ENCODE measurements at regions not wholly inside any gene's neighbourhood (a gene's known extent, or its start where the extent isn't known, plus 50 kb on each side); places are given as distances from the start of the nearest gene placed in this dataset.

- TF ChIP-seq EZH2 (IDR thresholded peaks at IDR 0.05; ENCODE audit: borderline replicate concordance, low read length) (no peak), CTCF (IDR thresholded peaks at IDR 0.05; ENCODE audit: low read length) (peak; percentile 35; the same call in 1 of the 2 replicates)
- Histone ChIP-seq H3K27ac (ENCODE audit: low read depth, low read length, poor library complexity, severe bottlenecking) (no peak overlapping the region), H3K27me3 (ENCODE audit: insufficient read depth, low read length) (no peaks in the 10 kb centered on the region), H3K9me2 (ENCODE audit: low read depth, low read length) (no peaks in the 10 kb centered on the region), H2AFZ (ENCODE audit: low read length) (no peak overlapping the region), H3K4me3 (ENCODE audit: low read depth, low read length, poor library complexity, severe bottlenecking) (no peak overlapping the region), H3K79me2 (ENCODE audit: insufficient read depth, low read length) (no peaks in the 10 kb centered on the region), H3K9me3 (ENCODE audit: low read length) (no peaks in the 10 kb centered on the region), H4K20me1 (ENCODE audit: insufficient read depth, low read length) (no peaks in the 10 kb centered on the region), H3K9ac (ENCODE audit: low read length) (no peak overlapping the region), H3K36me3 (ENCODE audit: insufficient read depth, low read length) (no peaks in the 10 kb centered on the region), H3F3A (ENCODE audit: insufficient read depth, low read length) (no peaks in the 10 kb centered on the region), H3K4me1 (ENCODE audit: insufficient read depth, low read length, severe bottlenecking) (no peaks in the 10 kb centered on the region), H3K4me2 (ENCODE audit: low read length) (no peak overlapping the region)
Measured at GRCh38 chr7:97418312-97418711, 300.8 kb downstream of the SDHAF3 start.

- H3K9me2 ChIP-seq (ENCODE audit: low read depth, low read length): no peaks in the 10 kb centered on the region
- TF ChIP-seq CTCF (IDR thresholded peaks at IDR 0.05; ENCODE audit: low read length): no peak
- TF ChIP-seq EZH2 (IDR thresholded peaks at IDR 0.05; ENCODE audit: borderline replicate concordance, low read length): no peak
- no peaks in the 10 kb centered on the region for H3K79me2 ChIP-seq (ENCODE audit: insufficient read depth, low read length)
Measured at GRCh38 chr7:97419898-97420297, 302.4 kb downstream of the SDHAF3 start.

GRCh38 chr7:97421307-97421930 is 303.9 kb downstream of the SDHAF3 start:
- no peak overlapping the region for H3K4me3 ChIP-seq (ENCODE audit: low read depth, low read length, poor library complexity, severe bottlenecking)
- no peak overlapping the region for H3K9ac ChIP-seq (ENCODE audit: low read length)
- H3K4me1 ChIP-seq (ENCODE audit: insufficient read depth, low read length, severe bottlenecking): no peaks in the 10 kb centered on the region
- H2AFZ ChIP-seq (ENCODE audit: low read length): no peak overlapping the region
- no peaks in the 10 kb centered on the region for H3K9me2 ChIP-seq (ENCODE audit: low read depth, low read length)
- H3F3A ChIP-seq (ENCODE audit: insufficient read depth, low read length): no peaks in the 10 kb centered on the region
- no peaks in the 10 kb centered on the region for H4K20me1 ChIP-seq (ENCODE audit: insufficient read depth, low read length)
- H3K4me2 ChIP-seq (ENCODE audit: low read length): no peak overlapping the region
- H3K79me2 ChIP-seq (ENCODE audit: insufficient read depth, low read length): no peaks in the 10 kb centered on the region
- no peak overlapping the region for H3K27ac ChIP-seq (ENCODE audit: low read depth, low read length, poor library complexity, severe bottlenecking)
- no peaks in the 10 kb centered on the region for H3K36me3 ChIP-seq (ENCODE audit: insufficient read depth, low read length)
- no peaks in the 10 kb centered on the region for H3K27me3 ChIP-seq (ENCODE audit: insufficient read depth, low read length)
- no peaks in the 10 kb centered on the region for H3K9me3 ChIP-seq (ENCODE audit: low read length)
- TF ChIP-seq CTCF (IDR thresholded peaks at IDR 0.05; ENCODE audit: low read length) (no peak), EZH2 (IDR thresholded peaks at IDR 0.05; ENCODE audit: borderline replicate concordance, low read length) (no peak)

More at GRCh38 chr7:97419898-97420297, 302.4 kb downstream of the SDHAF3 start:
- no peaks in the 10 kb centered on the region for H4K20me1 ChIP-seq (ENCODE audit: insufficient read depth, low read length)
- no peaks in the 10 kb centered on the region for H3K9me3 ChIP-seq (ENCODE audit: low read length)
- H3K4me1 ChIP-seq (ENCODE audit: insufficient read depth, low read length, severe bottlenecking): no peaks in the 10 kb centered on the region
- no peaks in the 10 kb centered on the region for H3K36me3 ChIP-seq (ENCODE audit: insufficient read depth, low read length)
- H3K27ac ChIP-seq (ENCODE audit: low read depth, low read length, poor library complexity, severe bottlenecking): no peak overlapping the region
- H3F3A ChIP-seq (ENCODE audit: insufficient read depth, low read length): no peaks in the 10 kb centered on the region
- no peak overlapping the region for H2AFZ ChIP-seq (ENCODE audit: low read length)
- H3K4me2 ChIP-seq (ENCODE audit: low read length): no peak overlapping the region
- H3K9ac ChIP-seq (ENCODE audit: low read length): no peak overlapping the region
- H3K27me3 ChIP-seq (ENCODE audit: insufficient read depth, low read length): no peaks in the 10 kb centered on the region
- no peak overlapping the region for H3K4me3 ChIP-seq (ENCODE audit: low read depth, low read length, poor library complexity, severe bottlenecking)

Measured in OCI-LY1 (cell line).